ENCODE measurements at regions not wholly inside any gene's neighbourhood (a gene's known extent, or its start where the extent isn't known, plus 50 kb on each side); places are given as distances from the start of the nearest gene placed in this dataset.

GRCh38 chr16:86986136-86986535 is 331.1 kb downstream of the C16orf95 start:
- TF ChIP-seq CTCF (IDR thresholded peaks at IDR 0.05) = no peak
- H3K9me3 ChIP-seq = no peaks in the 10 kb centered on the region
- no peaks in the 10 kb centered on the region for H3K36me3 ChIP-seq
- DNase-seq (ENCODE audit: low spot score) = no peak
- no peaks in the 10 kb centered on the region for H3K27me3 ChIP-seq (replicated peaks; ENCODE audit: insufficient read depth)
- H3K4me3 ChIP-seq = no peak overlapping the region
- H3K4me1 ChIP-seq (ENCODE audit: control insufficient read depth in 1 of 2, low read depth in 2 of 2) = peaks cover 0 to 9% of the 10 kb centered on the region in 2 donors
- no peak for ATAC-seq (ENCODE audit: insufficient number of reproducible peaks, low FRiP score, low read depth)
- H3K27ac ChIP-seq = no peak overlapping the region

- Histone ChIP-seq H3K4me1 (ENCODE audit: control insufficient read depth in 1 of 2, low read depth in 2 of 2) (peaks cover 0 to 9% of the 10 kb centered on the region in 2 donors), H3K9me3 (no peaks in the 10 kb centered on the region), H3K27ac (no peak overlapping the region), H3K27me3 (replicated peaks; ENCODE audit: insufficient read depth) (no peaks in the 10 kb centered on the region), H3K36me3 (no peaks in the 10 kb centered on the region), H3K4me3 (no peak overlapping the region)
- ATAC-seq (ENCODE audit: insufficient number of reproducible peaks, low FRiP score, low read depth) = no peak
- no peak for DNase-seq (ENCODE audit: low spot score)
- TF ChIP-seq CTCF (IDR thresholded peaks at IDR 0.05) = no peak
These were observed 330.2 kb downstream of the C16orf95 start for GRCh38 chr16:86986809-86987487.

- H3K4me1 ChIP-seq (ENCODE audit: control insufficient read depth in 1 of 2, low read depth in 2 of 2) = peaks cover 0 to 9% of the 10 kb centered on the region in 2 donors
- H3K27ac ChIP-seq = no peak overlapping the region
- TF ChIP-seq CTCF (IDR thresholded peaks at IDR 0.05) = no peak
- no peak for DNase-seq (ENCODE audit: low spot score)
- H3K36me3 ChIP-seq = no peaks in the 10 kb centered on the region
- ATAC-seq (ENCODE audit: insufficient number of reproducible peaks, low FRiP score, low read depth) = no peak
- no peaks in the 10 kb centered on the region for H3K9me3 ChIP-seq
- H3K4me3 ChIP-seq = no peak overlapping the region
- no peaks in the 10 kb centered on the region for H3K27me3 ChIP-seq (replicated peaks; ENCODE audit: insufficient read depth)
These were observed 329.2 kb downstream of the C16orf95 start for GRCh38 chr16:86987746-86988670.

- H3K27ac ChIP-seq = no peak overlapping the region
- no peak overlapping the region for H3K4me3 ChIP-seq
- no peaks in the 10 kb centered on the region for H3K36me3 ChIP-seq
- DNase-seq (ENCODE audit: low spot score) (no peak), ATAC-seq (ENCODE audit: insufficient number of reproducible peaks, low FRiP score, low read depth) (no peak)
- no peak for TF ChIP-seq CTCF (IDR thresholded peaks at IDR 0.05)
- H3K4me1 ChIP-seq (ENCODE audit: control insufficient read depth in 1 of 2, low read depth in 2 of 2) = peaks cover 0 to 9% of the 10 kb centered on the region in 2 donors
- H3K27me3 ChIP-seq (replicated peaks; ENCODE audit: insufficient read depth) = no peaks in the 10 kb centered on the region
- no peaks in the 10 kb centered on the region for H3K9me3 ChIP-seq
These were observed 328.1 kb downstream of the C16orf95 start for GRCh38 chr16:86988920-86989696.

- Histone ChIP-seq H3K4me3 (no peak overlapping the region), H3K9me3 (no peaks in the 10 kb centered on the region), H3K27ac (no peak overlapping the region), H3K36me3 (no peaks in the 10 kb centered on the region), H3K27me3 (replicated peaks; ENCODE audit: insufficient read depth) (no peaks in the 10 kb centered on the region), H3K4me1 (ENCODE audit: control insufficient read depth in 1 of 2, low read depth in 2 of 2) (no peaks in the 10 kb centered on the region)
- ATAC-seq (ENCODE audit: insufficient number of reproducible peaks, low FRiP score, low read depth) = no peak
- no peak for DNase-seq (ENCODE audit: low spot score)
- no peak for TF ChIP-seq CTCF (IDR thresholded peaks at IDR 0.05)
These were observed 326.7 kb downstream of the C16orf95 start for GRCh38 chr16:86990451-86990850.

All from thoracic aorta (tissue), 2 donors.